HG03520 (cell line): ENCODE measurements at regions not wholly inside any gene's neighbourhood (a gene's known extent, or its start where the extent isn't known, plus 50 kb on each side); places are given as distances from the start of the nearest gene placed in this dataset.
"Not testable (repeated sequence)": the region's sequence is repeated elsewhere in the genome, so short reads cannot be mapped to it uniquely, and the experiment has no call there.

Experiments
- ATAC-seq: cut with Tn5 transposase; IDR thresholded peaks from one replicate; pipeline ENCODE4 v1.9.1; 2021; ENCODE audit warnings: mild to moderate bottlenecking, moderate library complexity; ENCODE audit not compliant: unreplicated experiment

DNA sequence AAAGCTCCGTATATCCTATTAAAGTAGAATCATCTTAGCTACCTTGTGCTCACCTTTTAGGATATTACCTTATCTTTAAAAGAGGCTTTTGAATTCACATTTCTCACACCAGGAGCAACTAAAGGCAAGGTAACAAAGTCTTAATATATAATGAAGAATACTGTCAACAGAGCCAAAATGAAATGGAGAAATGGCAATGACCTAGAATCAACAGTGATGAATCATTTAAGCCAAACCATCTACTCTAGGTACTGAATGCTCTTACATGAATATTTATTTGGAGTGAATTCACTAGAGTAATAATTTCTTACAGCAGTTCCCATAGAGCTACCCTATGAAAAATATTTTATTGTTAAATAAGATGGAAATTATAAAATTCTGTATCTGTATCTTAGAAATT is 421.0 kb downstream of the RND3 start:
- ATAC-seq = no peak

DNA sequence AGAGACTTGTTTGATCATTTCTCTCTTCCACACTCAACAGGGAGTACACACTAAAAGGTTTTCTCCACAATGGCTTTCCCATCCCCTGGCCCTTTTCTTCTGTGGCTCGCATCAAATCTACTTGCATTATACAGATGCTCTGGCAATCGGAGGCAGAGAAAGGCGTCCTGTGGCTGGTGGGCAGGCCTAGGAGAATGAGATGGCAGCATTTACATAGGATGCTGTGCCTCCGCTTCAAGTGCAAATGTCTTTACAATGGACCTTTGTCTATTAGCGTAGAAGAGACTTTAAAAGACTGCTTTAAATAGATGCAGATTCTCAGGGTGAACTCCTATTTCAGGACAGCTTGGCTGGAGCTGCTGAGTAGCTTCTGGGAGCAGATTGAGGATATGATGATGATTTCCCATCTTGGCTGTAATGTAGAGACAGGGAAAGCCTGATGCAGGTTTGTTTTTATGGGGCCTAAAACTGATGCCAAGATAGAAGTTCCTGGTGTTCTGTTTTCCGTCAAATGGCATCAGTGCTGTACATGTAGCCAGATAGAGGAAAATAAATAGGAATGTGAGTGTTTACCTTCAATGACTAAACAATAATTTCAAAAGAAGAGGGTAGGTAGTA is 423.4 kb downstream of the RND3 start:
- no peak for ATAC-seq

DNA sequence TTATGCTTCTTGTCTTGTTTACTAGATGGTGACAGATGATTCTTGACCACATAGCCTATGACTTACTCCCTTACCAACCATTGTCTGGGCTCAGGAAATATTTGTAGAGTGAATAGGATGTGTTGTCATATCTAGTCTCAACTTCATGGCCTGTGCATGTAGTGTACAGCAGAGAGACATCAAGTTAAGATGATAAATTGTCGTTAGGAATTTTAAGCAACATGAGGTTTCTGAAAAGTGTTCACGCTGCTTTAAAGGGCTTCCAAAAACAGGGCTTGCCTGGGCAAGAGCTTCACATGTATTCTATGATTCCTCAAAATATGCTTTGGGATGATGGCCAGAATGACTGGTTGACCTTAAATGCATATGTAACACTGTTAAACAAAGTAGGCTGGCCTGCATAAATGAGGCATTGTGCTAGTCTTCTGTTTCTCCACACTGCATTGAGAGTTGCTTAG is 424.0 kb downstream of the RND3 start:
- ATAC-seq = no peak

DNA sequence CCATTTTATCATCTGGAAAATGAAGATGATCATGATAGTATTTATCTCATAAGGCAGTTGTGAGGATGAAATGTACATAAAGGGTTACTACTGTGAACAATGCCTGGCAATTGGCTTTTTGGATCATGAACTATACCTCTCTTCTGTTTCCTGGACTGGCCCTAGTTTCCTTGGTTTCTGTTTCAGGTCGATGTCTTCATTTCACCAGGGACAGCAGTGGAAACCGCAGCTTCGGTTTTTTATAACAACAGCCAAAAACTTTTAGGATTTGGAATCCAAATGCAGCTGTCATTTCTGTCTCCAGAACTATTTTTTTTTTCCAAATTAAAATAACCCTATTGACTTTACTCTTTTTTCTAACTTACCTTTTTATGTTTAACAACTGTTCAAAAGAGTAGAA is 425.1 kb downstream of the RND3 start:
- ATAC-seq = no peak

DNA sequence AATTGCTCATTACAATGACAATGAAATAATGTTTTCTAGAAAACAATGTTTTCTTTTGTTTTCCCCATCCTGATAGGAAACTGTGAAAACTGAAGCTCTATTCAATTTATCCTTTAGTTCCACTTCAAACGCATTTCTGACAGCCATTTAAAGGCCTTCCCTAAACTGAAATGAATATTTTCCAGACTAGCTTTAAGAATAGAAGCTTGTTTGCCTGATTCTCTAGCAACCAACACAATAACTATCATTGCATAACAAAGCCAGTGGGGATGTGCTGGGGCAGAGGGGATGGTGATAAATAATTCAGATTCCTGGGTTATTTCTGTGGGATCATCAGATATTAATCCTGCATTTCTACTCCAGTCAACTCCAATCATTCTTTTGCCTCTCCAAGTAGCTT is 427.1 kb downstream of the RND3 start:
- ATAC-seq = no peak

DNA sequence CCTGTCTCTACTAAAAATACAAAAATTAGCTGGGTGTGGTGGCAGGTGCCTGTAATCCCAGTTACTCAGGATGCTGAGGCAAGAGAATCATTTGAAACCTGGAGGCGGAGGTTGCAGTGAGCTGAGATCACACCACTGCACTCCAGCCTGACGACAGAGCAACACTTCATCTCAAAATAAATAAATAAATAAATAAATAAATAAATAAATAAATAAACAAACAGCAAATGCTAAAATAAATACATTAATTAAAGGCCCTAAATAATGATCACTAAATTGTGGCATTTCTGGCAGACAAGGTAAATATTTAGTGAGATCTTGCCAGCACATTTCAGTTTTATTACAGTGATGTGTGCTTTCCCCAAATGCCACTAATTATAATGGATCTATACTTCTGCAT is 427.8 kb downstream of the RND3 start:
- ATAC-seq = not testable (repeated sequence)

DNA sequence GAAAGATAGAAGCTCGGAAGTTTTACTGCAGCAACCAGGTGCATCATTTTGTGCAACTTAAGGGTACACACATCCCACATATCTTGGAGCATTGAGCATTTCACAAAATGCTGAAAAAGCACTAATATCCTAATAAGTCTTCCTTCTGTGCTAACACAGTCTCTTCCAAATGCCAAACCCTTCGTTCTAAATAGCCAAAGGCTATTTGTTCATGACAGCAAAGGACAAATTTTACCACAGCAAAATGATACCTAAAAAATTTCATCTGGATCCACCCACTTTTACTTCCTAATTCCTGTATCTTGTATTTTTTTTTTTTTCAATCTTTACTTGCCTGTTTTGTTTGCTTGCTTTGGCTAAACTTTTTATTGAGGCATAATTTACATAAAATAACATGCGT is 435.0 kb downstream of the RND3 start:
- ATAC-seq = no peak

DNA sequence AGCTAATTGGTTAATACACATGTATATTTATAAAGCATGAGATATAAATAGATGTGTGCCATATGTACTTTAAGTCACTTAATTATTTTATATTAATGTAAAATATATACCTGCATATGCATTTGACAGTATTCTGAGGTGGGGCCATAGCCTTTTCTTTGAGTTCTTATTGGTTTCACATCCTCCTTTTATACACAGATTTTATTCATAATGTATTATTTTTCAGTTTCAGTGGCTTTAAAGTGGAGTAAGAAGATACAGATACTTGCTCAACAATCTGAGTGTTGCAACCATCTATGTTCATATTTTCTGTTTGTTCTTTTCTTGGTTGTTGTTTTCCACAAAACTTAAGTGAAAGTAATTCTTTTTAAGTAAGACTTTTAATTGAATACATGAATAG is 436.5 kb downstream of the RND3 start:
- ATAC-seq = no peak

DNA sequence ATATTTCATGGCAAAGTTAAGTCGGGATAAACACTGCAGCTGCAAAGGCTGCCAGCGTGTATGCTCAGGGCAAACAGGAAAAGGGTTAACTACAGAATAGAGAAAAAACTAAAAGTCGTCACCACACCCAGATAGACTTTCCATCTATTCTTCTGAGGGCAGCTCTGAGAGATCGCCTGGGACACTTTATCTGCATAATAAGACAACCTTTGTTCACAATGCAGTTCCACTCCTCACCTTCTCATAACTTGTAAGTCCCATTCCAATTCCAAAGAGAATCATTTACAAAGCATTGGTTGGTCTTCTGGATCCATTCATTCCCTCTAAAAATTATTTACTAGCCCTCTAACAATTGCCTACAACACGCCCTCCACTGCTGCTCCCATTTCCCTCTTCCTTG is 437.4 kb downstream of the RND3 start:
- no peak for ATAC-seq

DNA sequence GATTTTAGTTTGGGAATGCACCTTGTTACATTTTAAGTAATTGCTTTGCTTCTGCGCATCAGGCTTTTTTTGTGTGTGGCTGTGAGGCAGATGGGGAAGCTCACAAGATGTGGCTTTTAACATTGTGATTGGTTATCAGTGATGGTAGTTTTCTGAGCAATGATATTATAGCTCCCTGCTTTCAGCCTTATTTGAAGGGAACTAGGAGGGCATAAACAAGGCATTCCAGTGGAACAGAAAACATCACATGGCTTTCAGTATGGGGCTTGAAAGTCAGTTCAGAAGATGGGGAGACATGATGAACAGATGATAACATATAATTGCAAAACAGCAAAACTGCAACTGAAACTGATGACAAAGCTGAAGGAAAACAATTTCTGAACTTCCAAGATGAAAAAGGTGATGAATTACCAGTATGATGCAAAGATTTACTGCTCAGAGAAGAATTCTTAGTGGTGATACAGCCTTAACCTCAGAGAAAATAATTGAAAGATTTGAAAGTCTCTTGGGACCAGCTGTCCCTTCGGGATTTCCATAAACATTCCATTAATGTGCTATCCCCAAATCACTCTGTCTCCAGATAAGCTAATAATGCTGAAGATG is 439.7 kb downstream of the RND3 start:
- ATAC-seq = no peak

DNA sequence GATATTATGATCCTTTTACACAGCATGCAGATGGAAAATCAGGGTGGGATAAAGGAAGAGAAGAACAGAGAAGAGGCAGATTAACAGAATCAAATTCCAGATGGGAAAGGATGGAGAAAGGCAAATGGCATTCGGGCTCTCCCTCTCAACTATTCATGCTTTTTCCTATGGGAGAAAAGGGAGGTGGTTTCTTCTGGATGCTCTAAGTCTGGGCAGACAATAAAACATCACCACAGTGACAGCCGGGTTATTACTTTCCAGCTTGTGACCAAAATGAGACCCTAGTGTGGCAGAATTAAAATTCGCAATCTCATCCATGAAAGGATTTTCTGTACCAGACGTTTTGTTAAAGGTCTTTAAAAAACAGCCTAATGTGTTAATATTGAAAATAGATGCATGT is 440.7 kb downstream of the RND3 start:
- ATAC-seq = no peak

DNA sequence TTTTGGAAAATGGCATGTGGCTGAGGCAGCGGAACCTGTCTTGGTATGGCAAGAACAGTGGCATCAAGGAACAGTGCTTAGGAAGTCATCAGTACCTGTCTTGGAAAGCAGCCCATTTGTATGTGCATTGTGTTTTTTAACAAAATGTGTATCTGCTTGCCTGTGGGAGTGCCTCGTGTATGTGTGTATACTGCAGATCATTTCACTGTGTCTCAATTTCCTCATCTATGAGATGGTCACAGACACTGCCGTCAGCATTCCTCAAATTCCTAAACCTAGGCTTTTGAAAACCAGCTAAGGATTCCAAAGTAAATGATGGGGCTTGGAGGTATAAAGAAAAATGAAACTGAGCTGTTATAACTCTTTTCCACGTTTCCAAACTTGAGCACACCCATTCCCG is 441.3 kb downstream of the RND3 start:
- no peak for ATAC-seq

DNA sequence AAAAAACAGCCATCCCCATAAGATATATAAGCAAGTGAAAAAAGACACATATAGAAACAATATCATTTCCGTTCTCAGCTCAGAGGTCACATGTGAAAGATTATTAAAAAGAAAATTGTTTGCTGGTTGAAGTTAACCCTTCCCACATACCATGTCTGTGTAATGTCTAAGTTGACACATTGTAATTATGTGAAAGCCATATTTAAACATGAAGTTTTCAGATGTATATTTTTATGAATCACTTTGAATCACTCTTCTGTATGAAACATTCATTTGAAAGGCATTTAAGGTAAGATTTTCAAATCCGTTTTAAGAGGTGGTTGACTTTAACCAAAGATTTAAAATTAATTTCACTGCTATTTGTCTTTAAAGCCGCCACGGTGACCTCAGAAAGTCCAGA is 441.9 kb downstream of the RND3 start:
- ATAC-seq = no peak

DNA sequence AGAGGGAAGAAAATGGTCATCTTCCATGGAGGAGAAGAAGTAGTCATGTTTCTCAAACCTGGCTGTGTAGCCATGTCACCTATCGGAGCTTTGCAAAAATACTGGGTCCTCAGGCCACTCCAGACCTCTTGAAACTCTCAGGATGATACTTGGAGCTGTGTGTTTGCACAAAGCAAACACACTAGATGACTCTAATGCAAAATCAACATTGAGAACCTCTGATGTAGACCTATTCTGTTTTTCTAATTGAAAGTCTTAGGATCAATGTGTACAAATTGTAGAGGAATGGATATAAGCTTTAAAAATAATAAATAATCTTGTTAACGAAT is 444.3 kb downstream of the RND3 start:
- no peak for ATAC-seq

DNA sequence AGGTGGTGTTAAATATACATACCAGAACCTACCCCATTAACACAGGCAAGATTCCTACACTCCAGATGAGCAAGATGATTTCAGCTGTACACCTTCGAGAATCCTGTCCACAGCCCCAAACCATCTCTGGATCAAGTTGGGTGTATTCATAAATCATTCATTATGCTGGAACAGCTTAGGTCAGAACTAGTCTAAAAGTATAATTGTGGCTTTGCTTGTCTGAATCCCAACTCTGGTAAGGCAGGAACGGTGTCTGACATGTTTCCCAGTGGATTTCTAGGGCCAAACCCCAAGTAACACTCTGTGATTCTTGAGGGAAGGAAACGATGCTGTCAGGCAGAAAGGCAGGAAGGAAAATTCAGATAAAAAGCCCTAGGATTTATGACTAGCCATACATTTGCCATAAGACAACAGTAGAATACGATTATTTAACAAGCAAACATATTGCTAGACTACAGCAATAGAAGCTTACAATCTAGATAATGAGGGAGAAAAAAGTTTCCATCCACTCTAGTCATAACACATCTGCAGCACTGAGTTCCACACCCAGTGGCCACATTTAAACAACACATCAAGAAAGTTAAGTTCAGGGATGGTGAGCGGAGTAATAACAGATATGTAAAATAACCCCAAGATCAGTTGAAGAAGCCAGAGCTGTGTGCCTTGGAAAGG is 444.8 kb downstream of the RND3 start:
- no peak for ATAC-seq

DNA sequence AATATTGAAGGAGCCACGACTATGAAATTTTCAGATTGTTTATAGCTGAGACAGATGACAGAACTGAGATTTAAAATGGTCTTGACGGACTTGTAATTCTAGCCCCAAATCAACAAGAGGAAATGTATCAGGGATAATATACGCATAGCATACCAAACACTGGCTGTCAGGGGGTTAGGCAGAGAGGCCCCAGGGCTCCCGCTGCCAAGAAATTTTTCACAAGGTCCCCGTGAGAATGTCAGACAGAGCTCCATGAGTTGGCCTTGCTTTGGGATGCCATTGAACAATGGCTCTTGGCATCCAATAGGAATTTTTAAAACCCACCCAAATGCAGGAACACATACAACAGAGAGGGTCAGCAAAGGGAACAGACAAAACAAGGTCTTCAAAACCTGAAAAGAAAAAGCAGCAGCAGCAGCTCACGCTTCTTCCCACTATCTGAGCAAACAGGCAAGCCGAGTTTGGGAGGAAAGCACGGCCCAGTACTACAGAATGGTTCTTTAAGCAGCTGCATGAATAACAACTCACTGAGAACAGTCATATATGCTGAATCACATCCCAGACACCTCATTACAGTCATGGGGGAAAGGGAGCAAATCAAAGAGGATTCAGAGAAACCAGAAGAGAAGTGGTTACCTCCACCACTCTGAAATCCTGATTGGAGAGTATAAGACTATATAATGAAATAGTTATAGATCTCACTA is 445.6 kb downstream of the RND3 start:
- no peak for ATAC-seq

DNA sequence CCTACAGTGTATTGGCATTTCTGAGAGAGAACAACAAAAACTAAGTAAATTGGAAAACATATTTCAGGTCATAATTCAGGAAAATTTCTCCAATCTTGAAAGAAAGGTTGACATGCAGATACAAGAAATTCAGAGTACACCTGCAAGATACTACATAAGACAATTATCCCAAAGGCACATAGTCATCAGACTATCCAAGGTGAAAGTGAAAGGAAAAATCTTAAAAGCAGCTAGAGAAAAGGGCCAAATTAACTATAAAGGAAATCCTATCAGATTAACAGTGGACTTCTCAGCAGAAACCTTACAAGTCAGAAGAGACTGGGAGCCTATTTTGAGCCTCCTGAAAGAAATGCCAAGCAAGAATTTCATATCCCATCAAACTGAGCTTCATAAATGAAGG is 449.0 kb upstream of the MMADHC start:
- ATAC-seq = no peak

DNA sequence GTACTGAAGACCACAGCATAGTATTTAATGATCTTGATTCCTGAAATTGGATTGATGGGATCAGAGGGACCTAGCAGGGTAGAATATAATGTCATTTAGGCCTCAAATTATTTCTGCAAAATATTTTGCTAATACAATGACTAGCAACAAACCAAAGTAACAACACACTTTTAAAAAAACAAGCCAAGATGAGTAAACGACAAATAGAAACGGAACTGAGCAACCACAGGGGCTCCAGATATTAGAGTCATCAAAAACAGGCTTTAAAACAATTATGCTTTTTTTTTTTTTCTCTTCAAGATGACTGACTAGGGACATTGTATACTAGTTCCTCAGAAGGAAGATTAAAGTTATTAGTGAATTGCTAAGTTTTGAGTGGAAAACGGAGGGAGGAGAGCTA is 447.1 kb upstream of the MMADHC start:
- no peak for ATAC-seq

DNA sequence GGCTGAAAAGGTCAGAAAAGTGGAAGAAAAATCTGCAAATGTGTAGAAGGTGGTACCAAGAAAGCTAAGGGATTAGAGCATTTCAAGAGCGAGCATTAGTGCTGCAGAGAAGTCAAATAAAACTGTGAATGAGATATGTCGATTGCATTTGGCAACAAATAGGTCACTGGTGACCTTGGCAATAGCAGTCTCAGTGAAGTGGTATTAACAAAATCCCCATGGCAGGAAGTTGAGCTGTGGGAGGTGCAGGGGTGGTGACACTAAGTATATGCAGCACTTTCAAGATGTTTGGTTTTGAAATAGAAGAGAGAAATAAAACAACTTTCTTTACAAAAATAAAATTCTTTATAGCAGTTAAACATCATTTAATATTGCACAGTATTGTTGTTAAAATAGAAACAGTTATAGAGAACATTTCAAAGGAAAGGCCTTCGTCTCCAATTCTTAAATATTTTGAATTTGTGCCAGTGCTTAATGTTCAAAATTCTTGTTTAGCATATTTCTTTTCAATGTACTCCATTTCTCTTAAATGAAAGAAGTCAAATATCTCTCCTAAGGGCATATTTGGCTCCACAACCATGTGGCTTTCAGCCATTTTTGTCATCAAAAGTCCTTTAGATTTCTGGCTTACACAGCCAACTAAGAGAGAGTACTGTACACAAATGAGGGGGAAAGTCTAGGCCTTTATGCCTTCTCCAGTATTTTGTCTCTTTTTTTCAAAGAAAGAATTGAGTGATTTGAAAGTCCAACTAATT is 443.0 kb upstream of the MMADHC start:
- no peak for ATAC-seq

DNA sequence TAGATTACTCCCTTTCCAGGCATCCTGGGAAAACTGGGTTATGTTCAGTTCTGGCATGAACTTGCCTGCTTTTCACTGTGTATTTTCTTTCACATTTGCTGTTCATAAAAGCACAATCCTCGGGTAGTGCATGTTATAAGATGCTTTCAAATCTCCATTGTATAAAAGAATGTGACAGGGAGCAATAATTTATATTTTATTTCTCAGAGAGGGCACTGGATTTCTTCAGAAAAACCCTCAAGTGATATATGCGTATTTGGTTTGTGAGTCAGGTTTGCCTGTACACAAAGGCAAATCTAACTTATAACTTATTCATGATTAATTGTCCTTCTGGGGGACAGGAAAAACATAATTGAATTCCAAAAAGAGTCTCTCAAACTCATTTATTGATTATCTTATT is 440.7 kb upstream of the MMADHC start:
- ATAC-seq = no peak

DNA sequence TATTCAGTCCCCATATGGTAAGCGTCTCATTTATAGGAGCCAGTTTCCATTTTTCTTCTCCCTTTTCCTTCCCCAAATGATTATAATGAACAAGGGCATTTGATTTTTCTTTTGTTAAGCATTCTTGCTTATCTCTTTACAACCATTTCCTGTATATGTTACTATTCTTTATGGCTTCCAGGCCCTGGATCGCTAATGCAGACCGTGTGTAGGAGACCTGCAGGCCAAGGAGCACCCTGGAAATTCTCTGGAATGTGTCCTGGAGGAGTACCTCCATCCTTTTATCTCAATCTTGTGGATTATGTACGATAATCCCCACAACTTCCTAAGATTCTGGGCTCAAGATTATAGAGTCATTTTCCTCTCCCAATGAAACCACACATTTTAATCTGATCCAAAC is 439.6 kb upstream of the MMADHC start:
- no peak for ATAC-seq
